ENCODE measurements at regions not wholly inside any gene's neighbourhood (a gene's known extent, or its start where the extent isn't known, plus 50 kb on each side); places are given as distances from the start of the nearest gene placed in this dataset.

- Histone ChIP-seq H2BK120ac (replicated peaks; ENCODE audit: low read depth, low read length) (no peak overlapping the region), H2BK20ac (ENCODE audit: low read length) (no peak overlapping the region), H3K9me3 (ENCODE audit: insufficient read depth in 2 of 2, low read depth in 1 of 2, low read length in 1 of 2) (no peaks in the 10 kb centered on the region), H3K36me3 (ENCODE audit: control insufficient read depth in 2 of 4, insufficient read depth in 4 of 4, low read length in 3 of 4) (no peaks in the 10 kb centered on the region), H3K18ac (ENCODE audit: extremely low read depth, low read length) (no peak overlapping the region), H3K14ac (ENCODE audit: insufficient read length) (no peak overlapping the region), H4K91ac (replicated peaks; ENCODE audit: insufficient read length, low read length) (no peak overlapping the region), H2BK12ac (ENCODE audit: low read depth, low read length) (no peak overlapping the region), H3K23ac (ENCODE audit: insufficient read length) (no peak overlapping the region), H2BK5ac (ENCODE audit: low read depth, low read length) (no peak overlapping the region), H3K4me2 (ENCODE audit: insufficient read depth in 1 of 2, low read depth in 2 of 2, low read length in 2 of 2) (no peak overlapping the region), H2BK15ac (ENCODE audit: low read length) (no peak overlapping the region), H3K27me3 (replicated peaks in 1 of 4; ENCODE audit: control insufficient read depth in 3 of 4, extremely low read depth in 1 of 4, insufficient read depth in 3 of 4, low read length in 3 of 4) (no peaks in the 10 kb centered on the region), H2AK5ac (ENCODE audit: low read depth, low read length) (no peak overlapping the region), H4K5ac (ENCODE audit: insufficient read length, low read depth, low read length) (no peak overlapping the region), H3K4me3 (ENCODE audit: extremely low read depth in 1 of 4, insufficient read depth in 2 of 4, low read depth in 3 of 4, low read length in 4 of 4) (no peak overlapping the region), H3K79me2 (ENCODE audit: control insufficient read depth in 1 of 2, insufficient read depth in 2 of 2, low read length in 2 of 2) (no peaks in the 10 kb centered on the region), H4K8ac (ENCODE audit: extremely low read depth, insufficient read depth, low read length) (no peak overlapping the region), H4K20me1 (replicated peaks in 1 of 2; ENCODE audit: control insufficient read depth in 1 of 2, insufficient read depth in 2 of 2, low read length in 2 of 2) (no peaks in the 10 kb centered on the region), H3K4ac (replicated peaks; ENCODE audit: insufficient read length, low read depth, low read length) (no peak overlapping the region), H3K4me1 (replicated peaks in 1 of 4; ENCODE audit: control insufficient read depth in 3 of 4, insufficient read depth in 4 of 4, low read length in 3 of 4) (no peaks in the 10 kb centered on the region), H3K23me2 (ENCODE audit: low read depth, low read length) (no peaks in the 10 kb centered on the region), H3K79me1 (ENCODE audit: low read depth, low read length) (no peaks in the 10 kb centered on the region), H3K9ac (replicated peaks in 1 of 4; ENCODE audit: extremely low read depth in 1 of 4, low read depth in 3 of 4, low read length in 3 of 4) (no peak overlapping the region), H3K56ac (replicated peaks; ENCODE audit: insufficient read length, low read depth, low read length) (no peak overlapping the region), H3K27ac (ENCODE audit: low read depth, low read length) (no peak overlapping the region), H2AFZ (ENCODE audit: low read length) (no peak overlapping the region)
- CTCF ChIA-PET (ENCODE audit: partially characterized antibody): interaction anchor here (0.8 to 2.5 kb wide), 4 partner anchors 22 to 380 kb away, joined by 3 to 8 read pairs (median 4); no protein-coding TSS in a partner anchor
- 65% methylated on average over 1 of the region's 1 CpG; no CpG with 5 or more reads in 1 of the 2 experiments for WGBS, 2 experiments (ENCODE audit: extremely low coverage in 1 of 2, insufficient coverage in 1 of 2, insufficient read length in 1 of 2, insufficient replicate concordance in 2 of 2, low coverage in 1 of 2, low lambda C conversion rate in 2 of 2, missing lambda C conversion rate in 1 of 2)
- FAIRE-seq: no peak
- TF ChIP-seq KDM5A (IDR thresholded peaks at IDR 0.05; ENCODE audit: low read length) (no peak), YY1 (IDR thresholded peaks at IDR 0.05; ENCODE audit: low read depth, low read length) (no peak), POLR2A (IDR thresholded peaks at IDR 0.05; ENCODE audit: control extremely low read depth in 1 of 2, low read depth in 2 of 2, low read length in 2 of 2) (no peak), RFX5 (IDR thresholded peaks at IDR 0.05; ENCODE audit: borderline replicate concordance, low read depth, low read length) (no peak), ASH2L (IDR thresholded peaks at IDR 0.05; ENCODE audit: low read length) (no peak), EZH2 (IDR thresholded peaks at IDR 0.05; ENCODE audit: low read depth, low read length, severe bottlenecking) (no peak), TBP (IDR thresholded peaks at IDR 0.05; ENCODE audit: low read depth, low read length) (no peak), CTBP2 (IDR thresholded peaks at IDR 0.05; ENCODE audit: borderline replicate concordance, insufficient read depth, insufficient read length, low read length) (no peak), EGR1 (IDR thresholded peaks at IDR 0.05; ENCODE audit: borderline replicate concordance, low read depth, low read length) (no peak), EP300 (IDR thresholded peaks at IDR 0.05; ENCODE audit: borderline replicate concordance in 1 of 2, low read depth in 2 of 2, low read length in 2 of 2) (no peak), E2F6 (IDR thresholded peaks at IDR 0.05) (no peak), HDAC6 (IDR thresholded peaks at IDR 0.05; ENCODE audit: low read depth, low read length) (no peak)
- no peak for DNase-seq (ENCODE audit: low read depth in 1 of 2, low spot score in 2 of 2)
- POLR2A ChIA-PET (ENCODE audit: partially characterized antibody): interaction anchor here (0.6 kb wide), 1 partner anchor 388 kb away, joined by 3 read pairs; no protein-coding TSS in a partner anchor
Measured at GRCh38 chr6:120383681-120384080, 950.6 kb downstream of the TBC1D32 start.
